GM12865 (cell line): ENCODE measurements at regions not wholly inside any gene's neighbourhood (a gene's known extent, or its start where the extent isn't known, plus 50 kb on each side); places are given as distances from the start of the nearest gene placed in this dataset.
"Not testable (repeated sequence)": the region's sequence is repeated elsewhere in the genome, so short reads cannot be mapped to it uniquely, and the experiment has no call there.

ENCODE experiments used
- DNase-seq: peaks from one replicate; pipeline ENCODE4 v3.0.0; 2010; ENCODE audit warnings: low read depth
- H3K4me3 ChIP-seq: 2 replicates; pipeline ENCODE4 v1.5.1; 2011; ENCODE audit warnings: mild to moderate bottlenecking, low read depth, low read length, control low read depth
- CTCF ChIP-seq: IDR thresholded peaks from 2 replicates; pipeline ENCODE4 v1.5.1; 2011; ENCODE audit warnings: low read length, control low read depth, low read depth, inconsistent platforms; ENCODE audit not compliant: insufficient read depth; ENCODE audit errors: missing control alignments

- DNase-seq = peak; percentile 86
- no peak overlapping the region for H3K4me3 ChIP-seq
- no peak for TF ChIP-seq CTCF
Measured at GRCh38 chr3:153221748-153222162, 59.7 kb downstream of the RAP2B start.

GRCh38 chr3:153226877-153227276 is 64.9 kb downstream of the RAP2B start:
- DNase-seq, H3K4me3 ChIP-seq: not testable (repeated sequence)

GRCh38 chr3:153230427-153230826 is 68.4 kb downstream of the RAP2B start:
- not testable (repeated sequence) for H3K4me3 ChIP-seq, DNase-seq

- not testable (repeated sequence) for H3K4me3 ChIP-seq
Measured at GRCh38 chr3:153231245-153231644, 69.2 kb downstream of the RAP2B start.

GRCh38 chr3:153232050-153232752 is 70.2 kb downstream of the RAP2B start:
- H3K4me3 ChIP-seq, DNase-seq: not testable (repeated sequence)

More at GRCh38 chr3:153231245-153231644, 69.2 kb downstream of the RAP2B start:
- DNase-seq = not testable (repeated sequence)

- H3K4me3 ChIP-seq = no peak overlapping the region
- TF ChIP-seq CTCF = no peak
- no peak for DNase-seq
Measured at GRCh38 chr3:153232851-153233271, 70.8 kb downstream of the RAP2B start.

GRCh38 chr3:153233986-153234385 is 72.0 kb downstream of the RAP2B start:
- no peak for TF ChIP-seq CTCF
- no peak for DNase-seq
- no peak overlapping the region for H3K4me3 ChIP-seq

GRCh38 chr3:153242896-153243295 is 80.9 kb downstream of the RAP2B start:
- TF ChIP-seq CTCF = no peak
- no peak overlapping the region for H3K4me3 ChIP-seq
- DNase-seq = no peak

- H3K4me3 ChIP-seq = no peak overlapping the region
- no peak for DNase-seq
- no peak for TF ChIP-seq CTCF
Measured at GRCh38 chr3:153244961-153245360, 82.9 kb downstream of the RAP2B start.
